Tibial artery (tissue), 4 donors: ENCODE measurements at regions not wholly inside any gene's neighbourhood (a gene's known extent, or its start where the extent isn't known, plus 50 kb on each side); places are given as distances from the start of the nearest gene placed in this dataset.

Experiments
- DNase-seq, 2 donors: peaks; one replicate each; pipeline ENCODE4 v3.0.0-alpha.2; 2019
- H3K27ac ChIP-seq, 2 donors: fragments of 200-600 bp; sonication (generic) in 1 of 2; 1 replicate in 1 of 2; 2 replicates in 1 of 2; pipeline ENCODE4 v1.5.1; 2018 to 2019; ENCODE audit warnings: mild to moderate bottlenecking in 1 of 2
- H3K27me3 ChIP-seq, 2 donors: fragments of 200-600 bp; sonication (generic) in 1 of 2; one replicate each; pipeline versions ENCODE4 v1.5.1 to v1.6.0; 2016 to 2019
- H3K36me3 ChIP-seq, 3 donors: fragments of 200-600 bp; sonication (generic) in 2 of 3; one replicate each; pipeline ENCODE4 v1.5.1; 2016 to 2019; ENCODE audit warnings: mild to moderate bottlenecking in 2 of 3
- H3K4me1 ChIP-seq, 4 donors: fragments of 200-600 bp; sonication (generic) in 2 of 4; 1 replicate in 3 of 4; 2 replicates in 1 of 4; pipeline ENCODE4 v1.5.1; 2016 to 2019
- H3K4me3 ChIP-seq, 2 donors: fragments of 200-600 bp; sonication (generic) in 1 of 2; 1 replicate in 1 of 2; 2 replicates in 1 of 2; pipeline ENCODE4 v1.5.1; 2018 to 2019; ENCODE audit warnings: mild to moderate bottlenecking in 2 of 2
- H3K9me3 ChIP-seq, 3 donors: fragments of 200-600 bp; sonication (generic) in 1 of 3; one replicate each; pipeline ENCODE4 v1.5.1; 2016 to 2019
- CTCF ChIP-seq, 2 experiments: fragments of 200-600 bp in 1 of 2; fragments of 450-650 bp in 1 of 2; IDR thresholded peaks; one replicate each; pipeline ENCODE4 v1.5.1; 2017 to 2019; ENCODE audit warnings: antibody characterized with exemption in 2 of 2, mild to moderate bottlenecking in 1 of 2, moderate library complexity in 1 of 2
- intact Hi-C: fragments of 100-400 bp; cut with DNase I; formaldehyde crosslinking; loops from one replicate; pipeline ENCODE4 v1.15.0; 2023; ENCODE audit warnings: low total_unique reads

GRCh38 chr6:22956029-22956681 lies 386.8 kb downstream of the HDGFL1 start:
- H3K9me3 ChIP-seq: no peaks in the 10 kb centered on the region
- H3K4me1 ChIP-seq: peaks cover 0 to 28% (median 3%) of the 10 kb centered on the region in 4 donors
- no peak overlapping the region for H3K27ac ChIP-seq
- H3K36me3 ChIP-seq: no peaks in the 10 kb centered on the region
- TF ChIP-seq CTCF (IDR thresholded peaks at IDR 0.05): no peak
- H3K27me3 ChIP-seq: no peaks in the 10 kb centered on the region
- intact Hi-C loops: no loop called here
- no peak overlapping the region for H3K4me3 ChIP-seq
- no peak for DNase-seq

- Histone ChIP-seq H3K9me3 (no peaks in the 10 kb centered on the region), H3K36me3 (no peaks in the 10 kb centered on the region), H3K27me3 (no peaks in the 10 kb centered on the region), H3K4me1 (peaks cover 0 to 17% (median 3%) of the 10 kb centered on the region in 4 donors), H3K27ac (no peak overlapping the region), H3K4me3 (no peak overlapping the region)
- TF ChIP-seq CTCF (IDR thresholded peaks at IDR 0.05): no peak
- intact Hi-C loops: no loop called here
- DNase-seq: no peak
Observed at GRCh38 chr6:22958677-22959076, 389.3 kb downstream of the HDGFL1 start.

GRCh38 chr6:22959571-22959970 lies 390.2 kb downstream of the HDGFL1 start:
- Histone ChIP-seq H3K9me3 (no peaks in the 10 kb centered on the region), H3K4me1 (peaks cover 0 to 17% (median 3%) of the 10 kb centered on the region in 4 donors), H3K4me3 (no peak overlapping the region), H3K27ac (no peak overlapping the region), H3K36me3 (no peaks in the 10 kb centered on the region), H3K27me3 (no peaks in the 10 kb centered on the region)
- no peak for DNase-seq
- intact Hi-C loops: no loop called here
- TF ChIP-seq CTCF (IDR thresholded peaks at IDR 0.05): no peak

- no peak overlapping the region for H3K4me3 ChIP-seq
- H3K27me3 ChIP-seq: no peaks in the 10 kb centered on the region
- no peaks in the 10 kb centered on the region for H3K9me3 ChIP-seq
- intact Hi-C loops: no loop called here
- no peak overlapping the region for H3K27ac ChIP-seq
- no peak for TF ChIP-seq CTCF (IDR thresholded peaks at IDR 0.05)
- no peaks in the 10 kb centered on the region for H3K36me3 ChIP-seq
- no peaks in the 10 kb centered on the region for H3K4me1 ChIP-seq
- no peak for DNase-seq
Observed at GRCh38 chr6:22964334-22964733, 395.0 kb downstream of the HDGFL1 start.

- intact Hi-C loops: no loop called here
- no peak overlapping the region for H3K4me3 ChIP-seq
- no peaks in the 10 kb centered on the region for H3K9me3 ChIP-seq
- TF ChIP-seq CTCF (IDR thresholded peaks at IDR 0.05): no peak
- no peaks in the 10 kb centered on the region for H3K36me3 ChIP-seq
- no peak overlapping the region for H3K27ac ChIP-seq
- no peak for DNase-seq
- no peaks in the 10 kb centered on the region for H3K27me3 ChIP-seq
- H3K4me1 ChIP-seq: no peaks in the 10 kb centered on the region
Observed at GRCh38 chr6:22965889-22966288, 396.5 kb downstream of the HDGFL1 start.
